HEK293 (cell line): ENCODE measurements at regions not wholly inside any gene's neighbourhood (a gene's known extent, or its start where the extent isn't known, plus 50 kb on each side); places are given as distances from the start of the nearest gene placed in this dataset.

ENCODE experiments used
- CTCF ChIA-PET: fragments of 350-600 bp; formaldehyde crosslinking; extraction: SDS; loops from one replicate; lab custom pipeline; 2021; ENCODE audit warnings: antibody characterized with exemption; lab: Yijun Ruan, JAX
- POLR2A ChIA-PET: fragments of 300-600 bp; formaldehyde crosslinking; extraction: SDS; loops from one replicate; lab custom pipeline; 2020; ENCODE audit warnings: antibody characterized with exemption, inconsistent platforms; lab: Yijun Ruan, JAX
- H3K27ac ChIP-seq: fragments of 200-500 bp; sonication (Bioruptor generic); 2 replicates; pipeline ENCODE4 v1.5.1; 2014; ENCODE audit warnings: low read depth, low read length, control low read depth, inconsistent platforms; ENCODE audit errors: extremely low read depth
- H3K36me3 ChIP-seq, 2 experiments: fragments of 200-500 bp in 1 of 2; sonication (Bioruptor generic) in 1 of 2; 1 replicate in 1 of 2; 2 replicates in 1 of 2; pipeline ENCODE4 v1.5.1; 2014 to 2017; ENCODE audit warnings: inconsistent platforms in 2 of 2, low read length in 2 of 2; ENCODE audit not compliant: control insufficient read depth in 2 of 2, insufficient read depth in 1 of 2
- H3K4me1 ChIP-seq: fragments of 200-500 bp; sonication (Bioruptor generic); 2 replicates; pipeline ENCODE4 v1.5.1; 2014; ENCODE audit warnings: mild to moderate bottlenecking, low read length, inconsistent platforms; ENCODE audit not compliant: control insufficient read depth, insufficient read depth
- H3K4me3 ChIP-seq: 2 replicates; pipeline ENCODE4 v1.5.1; 2011; ENCODE audit warnings: low read depth, mild to moderate bottlenecking, control low read depth, low read length, moderate library complexity
- H3K9me3 ChIP-seq: fragments of 200-500 bp; sonication (Bioruptor generic); 2 replicates; pipeline ENCODE4 v1.5.1; 2014; ENCODE audit warnings: low read depth, low read length, inconsistent platforms; ENCODE audit not compliant: control insufficient read depth, insufficient read depth
- KLF8 ChIP-seq: fragments of 450-650 bp; formaldehyde crosslinking; IDR thresholded peaks from 2 replicates; pipeline ENCODE4 v1.5.1; 2016; ENCODE audit warnings: missing biosample characterization, missing genetic modification characterization
- REPIN1 ChIP-seq: fragments of 450-650 bp; formaldehyde crosslinking; IDR thresholded peaks from 2 replicates; pipeline ENCODE4 v1.5.1; 2017; ENCODE audit warnings: missing biosample characterization, missing genetic modification characterization, low read depth
- ZFP37 ChIP-seq: fragments of 450-650 bp; formaldehyde crosslinking; IDR thresholded peaks from 2 replicates; pipeline ENCODE4 v1.5.1; 2016; ENCODE audit warnings: missing biosample characterization, missing genetic modification characterization
- ZIC2 ChIP-seq: fragments of 450-650 bp; formaldehyde crosslinking; IDR thresholded peaks from 2 replicates; pipeline ENCODE4 v1.5.1; 2016; ENCODE audit warnings: missing biosample characterization, missing genetic modification characterization
- ZNF132 ChIP-seq: fragments of 450-650 bp; formaldehyde crosslinking; IDR thresholded peaks from 2 replicates; pipeline ENCODE4 v1.5.1; 2017; ENCODE audit warnings: missing biosample characterization, missing genetic modification characterization, borderline replicate concordance
- ZNF138 ChIP-seq: fragments of 450-650 bp; formaldehyde crosslinking; IDR thresholded peaks from 2 replicates; pipeline ENCODE4 v1.5.1; 2016; ENCODE audit warnings: missing biosample characterization, missing genetic modification characterization, borderline replicate concordance
- ZNF140 ChIP-seq: fragments of 450-650 bp; formaldehyde crosslinking; IDR thresholded peaks from 2 replicates; pipeline ENCODE4 v1.5.1; 2016; ENCODE audit warnings: missing biosample characterization, missing genetic modification characterization
- ZNF24 ChIP-seq: fragments of 450-650 bp; formaldehyde crosslinking; IDR thresholded peaks from 2 replicates; pipeline ENCODE4 v1.5.1; 2016; ENCODE audit warnings: missing biosample characterization, missing genetic modification characterization
- ZNF549 ChIP-seq: fragments of 450-650 bp; IDR thresholded peaks from 2 replicates; pipeline ENCODE4 v1.5.1; 2018; ENCODE audit warnings: missing biosample characterization, missing genetic modification characterization, mild to moderate bottlenecking, inconsistent platforms, moderate library complexity
- ZNF600 ChIP-seq: fragments of 450-650 bp; formaldehyde crosslinking; IDR thresholded peaks from 2 replicates; pipeline ENCODE4 v1.5.1; 2016; ENCODE audit warnings: missing biosample characterization, missing genetic modification characterization
- ZNF623 ChIP-seq: fragments of 450-650 bp; formaldehyde crosslinking; IDR thresholded peaks from 2 replicates; pipeline ENCODE4 v1.5.1; 2016; ENCODE audit warnings: missing biosample characterization, missing genetic modification characterization
- ZNF654 ChIP-seq: fragments of 450-650 bp; formaldehyde crosslinking; IDR thresholded peaks from 2 replicates; pipeline ENCODE4 v1.5.1; 2016; ENCODE audit warnings: low read depth, missing biosample characterization, missing genetic modification characterization
- ZNF658 ChIP-seq: fragments of 450-650 bp; formaldehyde crosslinking; IDR thresholded peaks from 2 replicates; pipeline ENCODE4; 2016; ENCODE audit warnings: missing biosample characterization, missing genetic modification characterization
- ZNF670 ChIP-seq: fragments of 450-650 bp; formaldehyde crosslinking; IDR thresholded peaks from 2 replicates; pipeline ENCODE4 v1.5.1; 2016; ENCODE audit warnings: missing biosample characterization, missing genetic modification characterization, low read depth
- ZNF777 ChIP-seq: fragments of 450-650 bp; formaldehyde crosslinking; IDR thresholded peaks from 2 replicates; pipeline ENCODE4 v1.5.1; 2017; ENCODE audit warnings: missing biosample characterization, missing genetic modification characterization, borderline replicate concordance
- TF ChIP-seq, protein P1 (sequence below): fragments of 450-650 bp; formaldehyde crosslinking; IDR thresholded peaks from 2 replicates; pipeline ENCODE4 v1.5.1; 2016; ENCODE audit warnings: missing biosample characterization, missing genetic modification characterization
- TF ChIP-seq, protein P2 (sequence below): fragments of 450-650 bp; formaldehyde crosslinking; IDR thresholded peaks from 2 replicates; pipeline ENCODE4 v1.5.1; 2017; ENCODE audit warnings: missing biosample characterization, missing genetic modification characterization
- TF ChIP-seq, protein P3 (sequence below): fragments of 450-650 bp; formaldehyde crosslinking; IDR thresholded peaks from 2 replicates; pipeline ENCODE4 v1.5.1; 2017; ENCODE audit warnings: missing biosample characterization, missing genetic modification characterization
- TF ChIP-seq, protein P4 (sequence below): fragments of 450-650 bp; formaldehyde crosslinking; IDR thresholded peaks from 2 replicates; pipeline ENCODE4 v1.5.1; 2016; ENCODE audit warnings: missing biosample characterization, missing genetic modification characterization
- TF ChIP-seq, protein P5 (sequence below): fragments of 450-650 bp; IDR thresholded peaks from 2 replicates; pipeline ENCODE4 v1.5.1; 2018; ENCODE audit warnings: missing biosample characterization, mild to moderate bottlenecking, missing genetic modification characterization
- TF ChIP-seq, protein P6 (sequence below): fragments of 450-650 bp; formaldehyde crosslinking; IDR thresholded peaks from 2 replicates; pipeline ENCODE4 v1.5.1; 2016; ENCODE audit warnings: missing biosample characterization, missing genetic modification characterization

DNA sequence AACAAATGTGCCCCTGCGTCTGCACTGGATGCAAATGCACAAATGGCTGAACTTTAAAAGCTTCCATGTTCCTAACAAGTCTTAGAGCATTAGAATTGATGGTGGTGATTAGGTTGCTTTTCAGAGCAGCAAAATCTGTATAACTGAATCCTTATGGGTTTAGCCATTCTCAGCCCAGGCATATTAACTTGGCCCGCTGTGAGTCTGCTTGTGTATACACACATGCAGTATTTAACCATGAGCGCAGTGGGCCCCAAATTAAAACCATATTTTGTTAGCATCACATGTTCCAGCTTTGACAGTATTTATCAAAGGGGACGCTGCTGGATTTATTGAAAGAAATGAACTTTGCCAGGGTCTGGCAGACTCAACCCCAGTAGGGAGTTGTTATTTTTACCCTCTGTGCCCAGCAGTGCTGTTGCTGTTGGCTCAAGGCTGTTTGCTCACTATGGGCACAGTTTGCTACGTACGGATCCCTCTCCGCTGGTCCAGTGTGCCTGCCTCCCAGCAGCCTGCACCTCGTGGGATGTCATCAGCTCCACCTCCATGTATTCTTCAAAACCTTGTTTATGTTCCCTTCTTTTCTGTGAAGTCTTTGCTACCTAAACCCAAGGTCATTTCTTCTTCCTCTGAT lies 144.7 kb downstream of the QRSL1 start:
- no peak for TF ChIP-seq REPIN1 (tag by site-specific recombination)
- no peak for TF ChIP-seq ZNF670 (tag by site-specific recombination)
- TF ChIP-seq ZNF140 (tag by site-specific recombination), result no peak
- TF ChIP-seq, protein P1, sequence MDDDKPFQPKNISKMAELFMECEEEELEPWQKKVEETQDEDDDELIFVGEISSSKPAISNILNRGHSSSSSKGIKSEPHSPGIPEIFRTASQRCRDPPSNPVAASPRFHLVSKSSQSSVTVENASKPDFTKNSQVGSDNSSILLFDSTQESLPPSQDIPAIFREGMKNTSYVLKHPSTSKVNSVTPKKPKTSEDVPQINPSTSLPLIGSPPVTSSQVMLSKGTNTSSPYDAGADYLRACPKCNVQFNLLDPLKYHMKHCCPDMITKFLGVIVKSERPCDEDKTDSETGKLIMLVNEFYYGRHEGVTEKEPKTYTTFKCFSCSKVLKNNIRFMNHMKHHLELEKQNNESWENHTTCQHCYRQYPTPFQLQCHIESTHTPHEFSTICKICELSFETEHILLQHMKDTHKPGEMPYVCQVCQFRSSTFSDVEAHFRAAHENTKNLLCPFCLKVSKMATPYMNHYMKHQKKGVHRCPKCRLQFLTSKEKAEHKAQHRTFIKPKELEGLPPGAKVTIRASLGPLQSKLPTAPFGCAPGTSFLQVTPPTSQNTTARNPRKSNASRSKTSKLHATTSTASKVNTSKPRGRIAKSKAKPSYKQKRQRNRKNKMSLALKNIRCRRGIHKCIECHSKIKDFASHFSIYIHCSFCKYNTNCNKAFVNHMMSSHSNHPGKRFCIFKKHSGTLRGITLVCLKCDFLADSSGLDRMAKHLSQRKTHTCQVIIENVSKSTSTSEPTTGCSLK (tag by site-specific recombination), result no peak
- TF ChIP-seq ZFP37 (tag by site-specific recombination), result no peak
- no peak for TF ChIP-seq ZNF132 (tag by site-specific recombination)
- TF ChIP-seq ZNF623 (tag by site-specific recombination), result no peak
- TF ChIP-seq ZNF549, result no peak
- CTCF ChIA-PET, result interaction anchor here (1.3 to 1.4 kb wide), 2 partner anchors 10 to 25 kb away, joined by 3 read pairs; no protein-coding TSS in a partner anchor
- Histone ChIP-seq H3K4me3 (no peak overlapping the region), H3K36me3 (no peaks in the 10 kb centered on the region), H3K4me1 (no peaks in the 10 kb centered on the region), H3K9me3 (no peaks in the 10 kb centered on the region), H3K27ac (no peak overlapping the region)
- POLR2A ChIA-PET, result no interaction called here

DNA sequence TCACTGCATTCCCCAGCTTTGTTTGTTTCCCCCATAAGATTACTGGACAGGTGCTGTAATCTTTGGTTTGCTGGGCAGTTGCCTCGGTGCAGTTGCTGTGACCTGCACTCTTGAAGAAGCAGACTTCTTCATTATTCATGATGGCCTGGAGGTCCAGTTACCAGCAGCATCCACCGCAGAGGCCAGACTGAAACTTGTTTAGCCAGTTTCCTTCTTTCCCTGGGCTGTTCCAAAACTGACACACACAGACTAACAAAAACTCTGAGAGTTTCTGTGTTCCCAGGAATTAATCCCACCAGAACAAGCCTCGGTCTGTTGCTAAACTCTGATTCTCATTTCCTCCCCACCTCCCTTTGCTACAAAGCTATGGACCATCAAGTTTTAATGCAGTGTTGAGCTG lies 144.1 kb downstream of the QRSL1 start:
- CTCF ChIA-PET, result interaction anchor here (1.3 kb wide), 1 partner anchor 9 kb away, joined by 3 read pairs; no protein-coding TSS in a partner anchor
- POLR2A ChIA-PET, result no interaction called here

More for the DNA sequence above, 144.1 kb downstream of the QRSL1 start:
- Histone ChIP-seq H3K36me3 (no peaks in the 10 kb centered on the region), H3K4me3 (no peak overlapping the region), H3K4me1 (no peaks in the 10 kb centered on the region), H3K27ac (no peak overlapping the region), H3K9me3 (no peaks in the 10 kb centered on the region)
- no peak for TF ChIP-seq ZNF654 (tag by site-specific recombination)
- TF ChIP-seq, protein P2, sequence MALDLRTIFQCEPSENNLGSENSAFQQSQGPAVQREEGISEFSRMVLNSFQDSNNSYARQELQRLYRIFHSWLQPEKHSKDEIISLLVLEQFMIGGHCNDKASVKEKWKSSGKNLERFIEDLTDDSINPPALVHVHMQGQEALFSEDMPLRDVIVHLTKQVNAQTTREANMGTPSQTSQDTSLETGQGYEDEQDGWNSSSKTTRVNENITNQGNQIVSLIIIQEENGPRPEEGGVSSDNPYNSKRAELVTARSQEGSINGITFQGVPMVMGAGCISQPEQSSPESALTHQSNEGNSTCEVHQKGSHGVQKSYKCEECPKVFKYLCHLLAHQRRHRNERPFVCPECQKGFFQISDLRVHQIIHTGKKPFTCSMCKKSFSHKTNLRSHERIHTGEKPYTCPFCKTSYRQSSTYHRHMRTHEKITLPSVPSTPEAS (tag by site-specific recombination), result no peak
- TF ChIP-seq, protein P3, sequence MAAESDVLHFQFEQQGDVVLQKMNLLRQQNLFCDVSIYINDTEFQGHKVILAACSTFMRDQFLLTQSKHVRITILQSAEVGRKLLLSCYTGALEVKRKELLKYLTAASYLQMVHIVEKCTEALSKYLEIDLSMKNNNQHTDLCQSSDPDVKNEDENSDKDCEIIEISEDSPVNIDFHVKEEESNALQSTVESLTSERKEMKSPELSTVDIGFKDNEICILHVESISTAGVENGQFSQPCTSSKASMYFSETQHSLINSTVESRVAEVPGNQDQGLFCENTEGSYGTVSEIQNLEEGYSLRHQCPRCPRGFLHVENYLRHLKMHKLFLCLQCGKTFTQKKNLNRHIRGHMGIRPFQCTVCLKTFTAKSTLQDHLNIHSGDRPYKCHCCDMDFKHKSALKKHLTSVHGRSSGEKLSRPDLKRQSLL (tag by site-specific recombination), result no peak
- TF ChIP-seq KLF8, result no peak
- TF ChIP-seq, protein P4, sequence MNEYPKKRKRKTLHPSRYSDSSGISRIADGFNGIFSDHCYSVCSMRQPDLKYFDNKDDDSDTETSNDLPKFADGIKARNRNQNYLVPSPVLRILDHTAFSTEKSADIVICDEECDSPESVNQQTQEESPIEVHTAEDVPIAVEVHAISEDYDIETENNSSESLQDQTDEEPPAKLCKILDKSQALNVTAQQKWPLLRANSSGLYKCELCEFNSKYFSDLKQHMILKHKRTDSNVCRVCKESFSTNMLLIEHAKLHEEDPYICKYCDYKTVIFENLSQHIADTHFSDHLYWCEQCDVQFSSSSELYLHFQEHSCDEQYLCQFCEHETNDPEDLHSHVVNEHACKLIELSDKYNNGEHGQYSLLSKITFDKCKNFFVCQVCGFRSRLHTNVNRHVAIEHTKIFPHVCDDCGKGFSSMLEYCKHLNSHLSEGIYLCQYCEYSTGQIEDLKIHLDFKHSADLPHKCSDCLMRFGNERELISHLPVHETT (tag by site-specific recombination), result no peak
- TF ChIP-seq ZNF24 (tag by site-specific recombination), result no peak
- TF ChIP-seq ZNF600 (tag by site-specific recombination), result no peak
- TF ChIP-seq, protein P5, sequence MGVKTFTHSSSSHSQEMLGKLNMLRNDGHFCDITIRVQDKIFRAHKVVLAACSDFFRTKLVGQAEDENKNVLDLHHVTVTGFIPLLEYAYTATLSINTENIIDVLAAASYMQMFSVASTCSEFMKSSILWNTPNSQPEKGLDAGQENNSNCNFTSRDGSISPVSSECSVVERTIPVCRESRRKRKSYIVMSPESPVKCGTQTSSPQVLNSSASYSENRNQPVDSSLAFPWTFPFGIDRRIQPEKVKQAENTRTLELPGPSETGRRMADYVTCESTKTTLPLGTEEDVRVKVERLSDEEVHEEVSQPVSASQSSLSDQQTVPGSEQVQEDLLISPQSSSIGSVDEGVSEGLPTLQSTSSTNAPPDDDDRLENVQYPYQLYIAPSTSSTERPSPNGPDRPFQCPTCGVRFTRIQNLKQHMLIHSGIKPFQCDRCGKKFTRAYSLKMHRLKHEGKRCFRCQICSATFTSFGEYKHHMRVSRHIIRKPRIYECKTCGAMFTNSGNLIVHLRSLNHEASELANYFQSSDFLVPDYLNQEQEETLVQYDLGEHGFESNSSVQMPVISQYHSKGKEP (tag by site-specific recombination), result no peak
- no peak for TF ChIP-seq ZNF777
- TF ChIP-seq, protein P6, sequence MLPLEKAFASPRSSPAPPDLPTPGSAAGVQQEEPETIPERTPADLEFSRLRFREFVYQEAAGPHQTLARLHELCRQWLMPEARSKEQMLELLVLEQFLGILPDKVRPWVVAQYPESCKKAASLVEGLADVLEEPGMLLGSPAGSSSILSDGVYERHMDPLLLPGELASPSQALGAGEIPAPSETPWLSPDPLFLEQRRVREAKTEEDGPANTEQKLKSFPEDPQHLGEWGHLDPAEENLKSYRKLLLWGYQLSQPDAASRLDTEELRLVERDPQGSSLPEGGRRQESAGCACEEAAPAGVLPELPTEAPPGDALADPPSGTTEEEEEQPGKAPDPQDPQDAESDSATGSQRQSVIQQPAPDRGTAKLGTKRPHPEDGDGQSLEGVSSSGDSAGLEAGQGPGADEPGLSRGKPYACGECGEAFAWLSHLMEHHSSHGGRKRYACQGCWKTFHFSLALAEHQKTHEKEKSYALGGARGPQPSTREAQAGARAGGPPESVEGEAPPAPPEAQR (tag by site-specific recombination), result no peak
- TF ChIP-seq ZIC2 (tag by site-specific recombination), result no peak
- no peak for TF ChIP-seq ZNF658
- TF ChIP-seq ZNF138, result no peak
